Posterior vena cava (tissue), 2 donors: ENCODE measurements at regions not wholly inside any gene's neighbourhood (a gene's known extent, or its start where the extent isn't known, plus 50 kb on each side); places are given as distances from the start of the nearest gene placed in this dataset.
"Not testable (repeated sequence)": the region's sequence is repeated elsewhere in the genome, so short reads cannot be mapped to it uniquely, and the experiment has no call there.

ENCODE experiments used
- DNase-seq: peaks from one replicate; pipeline ENCODE4 v3.0.0-alpha.2; 2020; ENCODE audit warnings: low spot score
- intact Hi-C, 2 donors: fragments of 100-400 bp; cut with DNase I; formaldehyde crosslinking; loops; one replicate each; pipeline versions ENCODE4 v1.14.1 to v1.14.2; 2022 to 2023
- donor health status: DM: yes; HTN: yes; CAD: no.
- donor health status: DM: yes; HTN: yes; CAD: no.

- no peak for DNase-seq
- intact Hi-C loops, result loop anchor here in 1 of 2 donors (10.0 kb wide), 1 partner anchor 662 kb away; no protein-coding TSS in a partner anchor
Observed at GRCh38 chr5:125856949-125857348, 566.3 kb upstream of the GRAMD2B start.

DNA sequence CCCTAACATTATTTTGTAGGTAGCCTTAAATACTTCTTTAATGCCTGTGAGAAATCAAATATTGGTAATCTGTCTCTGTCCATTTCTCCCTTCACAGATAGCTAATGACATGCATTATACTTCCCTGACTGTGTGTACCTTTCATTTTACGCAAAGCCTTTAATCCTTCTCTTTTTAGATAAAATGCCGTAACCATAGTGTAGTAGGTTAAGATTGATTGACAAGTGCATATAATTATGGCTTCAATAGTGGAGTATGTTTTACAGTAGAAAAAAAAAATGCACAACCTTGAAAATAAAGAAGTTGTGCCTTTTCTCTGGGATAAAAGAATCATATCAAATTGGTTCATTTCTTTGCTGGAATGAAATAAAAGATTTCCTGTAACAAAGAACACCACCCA, 559.6 kb upstream of the GRAMD2B start:
- intact Hi-C loops, result no loop called here
- DNase-seq, result no peak

GRCh38 chr5:125865166-125865815, 557.9 kb upstream of the GRAMD2B start:
- intact Hi-C loops, result no loop called here
- no peak for DNase-seq

DNA sequence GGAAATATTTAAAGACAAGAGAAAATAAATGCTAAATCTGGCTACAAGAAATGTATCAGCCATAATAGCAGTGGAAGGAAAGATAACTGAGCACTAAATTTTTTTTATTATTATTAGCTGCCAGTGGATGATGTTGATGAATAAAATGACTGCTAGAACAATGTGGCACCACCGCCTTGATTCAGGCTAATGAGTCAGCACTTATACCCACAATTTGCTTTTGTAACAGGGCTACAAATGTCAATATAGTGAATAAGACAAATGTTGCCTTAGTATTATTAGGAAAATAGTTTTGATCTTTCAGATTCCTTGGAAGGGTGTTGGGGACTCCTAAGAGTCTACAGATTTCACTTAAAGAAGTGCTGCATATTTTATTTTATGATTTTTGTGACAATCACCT, 555.2 kb upstream of the GRAMD2B start:
- intact Hi-C loops, result no loop called here

GRCh38 chr5:125870256-125870655, 553.0 kb upstream of the GRAMD2B start:
- DNase-seq, result no peak
- intact Hi-C loops, result no loop called here

More for the DNA sequence above, 555.2 kb upstream of the GRAMD2B start:
- no peak for DNase-seq

- intact Hi-C loops, result no loop called here
Observed at GRCh38 chr5:125874057-125874456, 549.2 kb upstream of the GRAMD2B start.

DNA sequence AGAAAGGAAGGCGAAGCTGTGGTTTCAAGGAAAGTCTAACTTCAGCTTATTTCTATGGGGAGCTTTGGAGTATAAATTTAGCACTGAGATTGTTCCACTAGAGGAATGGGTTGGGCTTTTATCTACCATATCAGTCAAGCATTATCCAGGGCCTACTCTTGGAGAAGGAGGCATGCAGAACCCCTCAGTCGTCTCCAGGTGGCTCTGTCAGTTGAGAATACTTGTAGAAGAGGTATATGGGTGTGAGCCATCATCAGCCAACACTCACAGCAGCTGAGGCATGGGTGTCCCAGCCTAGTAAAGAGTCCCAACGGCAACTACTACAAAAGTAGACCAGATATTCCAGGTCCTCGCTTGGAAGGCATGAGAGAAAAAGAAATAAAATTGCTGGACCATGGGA, 548.5 kb upstream of the GRAMD2B start:
- intact Hi-C loops, result no loop called here
- no peak for DNase-seq

More at GRCh38 chr5:125874057-125874456, 549.2 kb upstream of the GRAMD2B start:
- no peak for DNase-seq

DNA sequence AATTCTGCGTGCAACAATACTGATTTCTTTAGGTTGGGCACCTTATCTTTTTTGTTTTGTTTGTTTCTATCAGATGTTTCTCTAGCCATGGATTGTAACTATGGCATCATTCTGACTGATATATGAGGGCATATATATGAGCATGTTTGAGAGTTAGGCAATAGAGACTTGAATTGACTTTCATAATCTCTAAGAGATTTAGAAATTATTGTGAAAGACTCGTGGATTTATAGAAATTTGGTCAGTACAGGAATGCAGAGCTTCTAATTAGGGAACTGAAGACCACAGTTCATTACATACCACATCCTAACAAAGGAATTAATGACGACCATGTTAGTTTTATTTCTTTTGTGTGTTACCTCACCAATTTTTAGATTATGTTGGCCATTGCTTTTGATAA, 546.0 kb upstream of the GRAMD2B start:
- intact Hi-C loops, result no loop called here
- no peak for DNase-seq

DNA sequence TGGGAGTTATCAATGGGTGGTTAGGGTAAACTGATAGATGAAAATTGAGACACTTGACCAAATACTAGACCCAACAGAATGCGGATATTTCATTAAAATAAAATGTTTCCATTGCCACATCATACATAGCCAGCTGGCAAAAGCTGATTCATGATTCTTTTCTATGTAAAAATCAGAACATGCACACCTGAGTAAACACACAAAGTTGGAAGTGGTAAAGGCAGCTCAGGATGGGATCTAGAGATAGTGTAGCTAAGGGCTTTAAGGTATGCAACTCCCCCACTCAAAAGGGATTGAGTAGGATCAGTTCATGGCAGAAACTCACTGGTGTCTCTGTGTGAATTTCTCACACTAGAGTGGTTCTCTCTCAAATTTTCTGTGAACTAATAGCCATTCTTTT, 541.1 kb upstream of the GRAMD2B start:
- intact Hi-C loops, result no loop called here
- DNase-seq, result no peak

DNA sequence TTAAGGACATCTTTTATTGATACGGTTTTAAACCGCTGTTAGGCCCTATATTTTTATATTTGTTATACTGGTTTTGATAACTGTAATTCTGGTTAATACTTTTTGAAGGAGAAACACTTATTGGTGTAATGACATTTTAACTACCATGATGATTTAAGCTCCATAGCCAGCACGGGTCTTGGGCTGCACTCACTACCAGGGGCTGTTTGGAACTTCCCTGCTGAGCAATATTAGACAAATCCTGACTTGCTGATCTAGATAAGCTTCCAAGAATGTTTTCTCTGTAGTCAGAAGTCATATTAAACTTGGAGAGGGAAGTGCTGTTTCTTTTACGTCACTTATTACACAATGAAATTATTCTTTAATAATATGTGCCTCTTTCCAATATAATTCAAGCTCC, 540.0 kb upstream of the GRAMD2B start:
- DNase-seq, result no peak

GRCh38 chr5:125888358-125888757, 534.9 kb upstream of the GRAMD2B start:
- intact Hi-C loops, result no loop called here
- no peak for DNase-seq

More for the DNA sequence above, 540.0 kb upstream of the GRAMD2B start:
- intact Hi-C loops, result no loop called here

DNA sequence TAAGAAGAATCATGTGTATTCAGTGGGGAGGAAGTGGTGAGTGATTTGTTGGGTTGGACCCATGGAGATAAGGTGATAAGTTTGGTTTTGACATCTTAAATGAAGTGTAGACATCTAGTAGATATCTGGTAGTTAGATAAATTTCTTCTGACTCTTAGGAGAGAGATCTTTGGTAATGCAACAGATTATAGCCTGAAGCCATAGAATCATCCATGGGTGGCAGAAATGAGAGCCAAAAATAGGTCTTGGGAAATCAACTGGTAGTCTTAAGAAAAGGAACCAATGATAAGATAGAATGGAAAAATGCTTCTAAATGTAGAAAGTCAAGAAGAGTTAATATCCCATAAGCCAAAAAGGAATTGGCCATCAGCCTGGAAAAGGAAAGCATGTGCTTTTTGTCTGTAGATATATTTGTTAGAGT, 532.7 kb upstream of the GRAMD2B start:
- intact Hi-C loops, result no loop called here
- no peak for DNase-seq

GRCh38 chr5:125891061-125891725, 532.0 kb upstream of the GRAMD2B start:
- intact Hi-C loops, result no loop called here
- DNase-seq, result no peak

- DNase-seq, result no peak
- intact Hi-C loops, result no loop called here
Observed at GRCh38 chr5:125894383-125894782, 528.8 kb upstream of the GRAMD2B start.

DNA sequence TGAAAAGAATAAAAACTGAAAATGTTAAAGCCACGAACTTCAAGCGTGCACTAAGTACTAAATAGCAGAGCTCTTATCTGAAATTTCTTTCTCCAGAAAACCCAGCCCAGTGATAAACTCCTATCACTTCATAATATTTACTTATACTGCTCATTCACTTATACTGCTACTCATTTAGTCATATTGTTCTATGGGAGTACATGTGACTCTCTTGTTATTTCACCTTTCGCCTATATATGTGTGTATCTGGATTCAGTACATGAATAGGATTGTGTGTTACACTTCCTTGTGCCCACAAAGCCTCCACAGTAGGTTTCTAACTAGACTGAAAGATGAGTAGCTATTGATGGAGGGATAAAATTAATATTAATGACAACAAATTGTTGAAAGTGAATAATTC, 526.8 kb upstream of the GRAMD2B start:
- no peak for DNase-seq
- intact Hi-C loops, result no loop called here

DNA sequence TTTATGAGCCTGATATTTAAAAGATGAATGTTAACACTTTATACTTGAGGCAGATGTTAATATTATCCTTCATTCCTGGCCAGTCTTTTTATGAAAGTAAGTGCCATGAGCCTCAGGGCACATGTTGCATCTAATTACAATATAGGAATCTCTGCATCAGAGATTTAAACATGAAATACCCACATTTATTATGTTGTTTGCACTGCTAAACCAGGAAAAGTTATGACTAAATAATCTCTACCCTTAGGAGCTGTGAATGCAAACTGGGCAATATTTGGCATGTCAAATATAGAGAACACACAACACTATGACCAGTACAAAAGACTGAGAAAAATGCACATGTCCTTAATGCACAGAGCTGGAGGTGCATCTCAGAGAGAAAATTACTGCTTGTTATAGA, 526.1 kb upstream of the GRAMD2B start:
- intact Hi-C loops, result no loop called here

GRCh38 chr5:125898851-125899405, 524.3 kb upstream of the GRAMD2B start:
- DNase-seq, result no peak
- intact Hi-C loops, result no loop called here

More for the DNA sequence above, 526.1 kb upstream of the GRAMD2B start:
- DNase-seq, result no peak

GRCh38 chr5:125912028-125912427, 511.2 kb upstream of the GRAMD2B start:
- intact Hi-C loops, result no loop called here

GRCh38 chr5:125913200-125913599, 510.0 kb upstream of the GRAMD2B start:
- intact Hi-C loops, result no loop called here

More at GRCh38 chr5:125912028-125912427, 511.2 kb upstream of the GRAMD2B start:
- DNase-seq, result no peak

GRCh38 chr5:125914471-125914870, 508.7 kb upstream of the GRAMD2B start:
- no peak for DNase-seq
- intact Hi-C loops, result no loop called here

More at GRCh38 chr5:125913200-125913599, 510.0 kb upstream of the GRAMD2B start:
- no peak for DNase-seq

GRCh38 chr5:125923958-125924357, 499.3 kb upstream of the GRAMD2B start:
- DNase-seq, intact Hi-C loops: not testable (repeated sequence)
